ENCODE measurements at regions not wholly inside any gene's neighbourhood (a gene's known extent, or its start where the extent isn't known, plus 50 kb on each side); places are given as distances from the start of the nearest gene placed in this dataset.

DNA sequence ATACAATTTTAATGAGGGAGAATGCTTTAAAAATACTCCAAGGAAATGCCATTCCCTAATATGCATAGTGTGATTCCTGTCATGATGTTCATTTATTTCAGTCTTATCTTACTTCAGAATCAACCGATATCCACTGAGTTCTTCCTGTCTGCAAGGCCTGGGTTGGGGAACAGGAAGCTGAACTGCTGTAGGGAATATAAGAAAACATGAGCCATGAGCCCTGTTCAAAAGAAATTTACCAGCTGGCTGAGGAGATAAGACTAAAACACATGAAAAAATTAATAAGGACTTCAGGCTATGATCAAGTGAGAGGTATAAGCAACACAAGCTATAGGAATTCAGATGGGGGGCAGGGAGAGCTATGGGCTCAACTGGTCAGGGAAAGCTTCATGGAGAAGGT lies 184.7 kb downstream of the PLPP4 start:
- TF ChIP-seq, protein P1, sequence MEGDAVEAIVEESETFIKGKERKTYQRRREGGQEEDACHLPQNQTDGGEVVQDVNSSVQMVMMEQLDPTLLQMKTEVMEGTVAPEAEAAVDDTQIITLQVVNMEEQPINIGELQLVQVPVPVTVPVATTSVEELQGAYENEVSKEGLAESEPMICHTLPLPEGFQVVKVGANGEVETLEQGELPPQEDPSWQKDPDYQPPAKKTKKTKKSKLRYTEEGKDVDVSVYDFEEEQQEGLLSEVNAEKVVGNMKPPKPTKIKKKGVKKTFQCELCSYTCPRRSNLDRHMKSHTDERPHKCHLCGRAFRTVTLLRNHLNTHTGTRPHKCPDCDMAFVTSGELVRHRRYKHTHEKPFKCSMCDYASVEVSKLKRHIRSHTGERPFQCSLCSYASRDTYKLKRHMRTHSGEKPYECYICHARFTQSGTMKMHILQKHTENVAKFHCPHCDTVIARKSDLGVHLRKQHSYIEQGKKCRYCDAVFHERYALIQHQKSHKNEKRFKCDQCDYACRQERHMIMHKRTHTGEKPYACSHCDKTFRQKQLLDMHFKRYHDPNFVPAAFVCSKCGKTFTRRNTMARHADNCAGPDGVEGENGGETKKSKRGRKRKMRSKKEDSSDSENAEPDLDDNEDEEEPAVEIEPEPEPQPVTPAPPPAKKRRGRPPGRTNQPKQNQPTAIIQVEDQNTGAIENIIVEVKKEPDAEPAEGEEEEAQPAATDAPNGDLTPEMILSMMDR (IDR thresholded peaks at IDR 0.05; ENCODE audit: low read depth, low read length) = no peak
- no peak for DNase-seq (ENCODE audit: extremely low read depth, low read depth)

DNA sequence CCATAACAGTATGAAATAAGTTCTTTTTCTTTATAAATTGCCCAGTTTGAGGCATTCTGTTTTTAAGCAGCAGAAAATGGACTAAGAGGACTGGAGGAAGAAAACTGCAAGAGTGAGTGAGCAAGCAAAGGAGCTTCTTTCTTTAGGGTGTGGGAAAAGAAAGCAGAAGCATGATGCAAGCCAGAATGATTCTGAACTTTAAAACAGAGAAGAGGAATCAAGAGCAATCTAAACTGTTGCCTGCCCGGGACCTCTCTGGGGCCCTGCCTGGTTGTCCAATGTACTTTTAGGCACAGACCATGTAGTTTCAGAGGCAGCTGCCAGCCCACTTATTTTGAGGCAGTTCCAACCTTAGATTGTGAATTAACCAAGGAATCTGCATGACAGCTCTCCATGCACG lies 186.3 kb downstream of the PLPP4 start:
- no peak for DNase-seq (ENCODE audit: extremely low read depth, low read depth)
- TF ChIP-seq, protein P1 (IDR thresholded peaks at IDR 0.05; ENCODE audit: low read depth, low read length) = no peak

DNA sequence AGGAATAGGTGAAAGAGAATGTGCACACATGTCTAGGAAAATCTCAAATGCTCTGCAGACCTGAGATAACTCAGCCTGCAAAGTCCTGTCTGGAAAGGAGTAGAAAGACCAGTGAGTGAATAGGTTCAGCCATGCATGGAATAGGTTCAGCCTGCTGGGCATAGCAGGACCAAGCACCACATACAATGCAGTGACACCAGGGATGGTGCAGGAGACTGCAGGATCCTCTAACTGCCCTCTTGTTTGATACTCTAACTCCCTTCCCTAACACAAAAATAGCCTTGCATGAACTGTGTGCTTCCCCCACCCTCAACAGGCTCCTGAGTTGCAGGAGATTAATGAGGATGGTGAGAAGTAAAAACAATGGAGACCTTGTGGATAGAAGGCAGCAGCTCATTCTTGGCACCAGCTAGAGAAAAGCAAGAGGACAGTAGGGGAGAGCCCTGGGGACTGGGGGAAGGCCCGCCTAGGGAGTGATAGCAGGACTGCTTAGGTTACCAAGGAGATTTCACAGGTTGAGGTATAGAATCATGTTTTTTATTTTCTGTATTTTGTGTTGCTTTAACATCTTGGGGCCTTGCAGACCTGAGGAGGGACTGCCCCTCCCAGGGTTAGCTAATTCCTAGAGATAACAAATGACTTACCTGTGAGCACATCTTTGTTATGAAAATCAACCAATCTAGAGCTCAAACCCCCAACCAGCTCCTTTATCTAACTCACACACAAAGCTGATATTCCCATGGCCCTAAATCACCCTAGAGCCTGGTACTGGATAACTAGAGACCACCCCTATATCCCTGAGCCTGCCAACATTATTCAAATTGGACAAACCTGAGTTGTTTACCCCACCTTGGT lies 187.8 kb downstream of the PLPP4 start:
- no peak for DNase-seq (ENCODE audit: extremely low read depth, low read depth)
- TF ChIP-seq, protein P1 (IDR thresholded peaks at IDR 0.05; ENCODE audit: low read depth, low read length) = no peak

DNA sequence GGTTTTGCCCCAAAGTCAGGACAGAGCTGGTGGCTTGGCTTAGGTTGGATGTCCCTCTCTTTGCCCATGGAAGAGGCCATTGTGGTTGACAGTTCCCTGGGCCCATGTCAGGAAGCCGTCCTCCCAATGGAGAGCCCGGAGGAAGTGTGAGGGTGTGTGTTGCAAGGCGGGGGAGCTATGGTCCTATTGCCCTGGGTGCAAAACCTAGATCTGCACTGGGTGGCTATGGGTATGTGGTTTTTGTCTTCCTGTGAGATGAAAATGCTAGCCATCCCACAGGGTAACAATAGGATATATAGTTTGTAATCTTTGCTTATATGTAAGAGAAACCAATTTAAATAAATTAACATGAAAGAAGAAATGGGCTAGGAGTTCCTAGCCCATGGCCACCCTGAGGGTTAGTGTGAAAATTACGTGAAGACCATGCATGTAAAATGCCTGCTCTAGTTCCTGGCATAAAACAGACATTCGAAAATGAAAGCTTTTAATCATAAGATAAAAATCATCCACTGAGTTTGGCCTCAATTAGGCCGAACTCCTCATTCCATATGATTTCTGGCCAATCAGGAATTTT lies 189.2 kb downstream of the PLPP4 start:
- no peak for DNase-seq (ENCODE audit: extremely low read depth, low read depth)
- TF ChIP-seq, protein P1 (IDR thresholded peaks at IDR 0.05; ENCODE audit: low read depth, low read length) = no peak

DNA sequence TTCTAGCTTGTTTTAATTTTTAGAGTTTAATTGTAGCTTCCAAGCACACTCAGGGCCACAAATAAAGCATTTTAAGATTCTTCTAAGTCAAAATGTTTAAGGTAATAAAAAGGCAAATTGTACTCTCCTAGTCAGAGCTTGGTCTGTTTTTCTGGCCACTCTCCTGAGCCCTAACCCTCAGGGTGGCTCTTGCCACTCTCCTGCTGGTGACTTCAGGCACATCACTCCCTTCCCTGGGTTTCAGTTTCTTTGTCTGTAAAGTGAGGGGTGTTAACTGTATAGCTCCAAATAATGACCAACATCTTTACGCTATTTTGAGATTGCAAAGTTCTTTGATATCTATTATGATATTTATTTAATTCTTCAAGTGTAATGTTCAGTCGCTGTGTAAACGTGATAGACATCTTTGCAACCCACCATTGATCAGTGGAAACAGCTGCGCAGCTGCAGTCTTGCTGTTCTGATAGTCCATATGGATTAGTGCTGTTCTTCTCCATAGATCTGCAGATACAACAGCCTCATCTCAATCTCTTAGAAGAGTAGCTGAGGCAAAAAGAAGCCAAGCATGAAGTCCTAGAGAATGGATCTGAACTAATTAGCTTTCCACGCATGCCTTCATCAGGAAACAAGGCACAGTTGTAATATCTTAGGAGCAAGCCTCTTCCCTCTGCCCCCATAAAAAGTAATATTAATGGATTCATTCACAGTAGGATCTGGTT lies 189.9 kb downstream of the PLPP4 start:
- DNase-seq (ENCODE audit: extremely low read depth, low read depth) = no peak
- TF ChIP-seq, protein P1 (IDR thresholded peaks at IDR 0.05; ENCODE audit: low read depth, low read length) = no peak

DNA sequence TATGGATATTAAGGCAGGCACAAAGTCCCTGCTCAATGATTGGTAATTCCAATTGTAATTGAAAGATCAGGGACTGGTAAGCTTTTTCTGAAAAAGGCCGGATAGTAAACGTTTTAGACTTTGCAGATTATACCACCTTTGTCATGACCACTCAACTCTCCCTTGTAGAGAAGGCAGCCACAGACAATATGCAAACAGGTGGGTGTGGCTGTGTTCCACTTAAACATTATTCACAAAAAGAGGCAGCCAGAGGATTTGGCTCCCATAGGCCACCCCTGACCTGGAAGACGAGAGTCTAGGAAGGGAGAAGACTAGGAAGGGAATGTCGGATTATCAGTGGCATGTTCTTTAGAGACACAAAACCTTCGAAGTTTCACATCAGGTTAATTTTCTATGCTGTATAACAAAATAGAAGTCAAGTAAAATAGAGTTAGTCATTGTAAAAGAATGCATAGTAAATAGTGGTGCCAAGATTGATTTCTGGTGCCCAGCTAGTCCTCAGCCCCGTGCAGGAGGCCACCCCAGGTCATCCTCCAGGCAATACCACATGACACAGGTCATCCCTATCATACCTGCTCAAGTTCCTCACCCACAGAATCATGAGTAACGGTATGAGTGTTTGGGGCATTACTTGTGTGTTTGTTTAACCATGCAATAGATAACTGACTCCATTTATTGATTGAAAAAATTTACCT lies 193.8 kb downstream of the PLPP4 start:
- no peak for DNase-seq (ENCODE audit: extremely low read depth, low read depth)
- TF ChIP-seq, protein P1 (IDR thresholded peaks at IDR 0.05; ENCODE audit: low read depth, low read length) = no peak

Measured in AG09319 (cell line).